Stomach (tissue), 8 donors: ENCODE measurements at regions not wholly inside any gene's neighbourhood (a gene's known extent, or its start where the extent isn't known, plus 50 kb on each side); places are given as distances from the start of the nearest gene placed in this dataset.
A peak's percentile ranks its signal among the peaks of the same experiment; 100 is the strongest.

ENCODE experiments used
- DNase-seq, 2 donors: peaks; one replicate each; pipeline versions ENCODE4 v3.0.0 to v3.0.0-alpha.2; 2013 to 2019
- H3K27ac ChIP-seq, 5 donors: fragments of 200-600 bp in 4 of 5; sonication (generic) in 4 of 5; one replicate each; pipeline ENCODE4 v1.5.1; 2013 to 2019; ENCODE audit warnings: mild to moderate bottlenecking in 1 of 5, moderate library complexity in 1 of 5
- H3K27me3 ChIP-seq, 3 donors: fragments of 200-600 bp; sonication (generic); one replicate each; pipeline ENCODE4 v1.5.1; 2017 to 2019; ENCODE audit warnings: mixed run types in 1 of 3
- H3K36me3 ChIP-seq, 4 donors: fragments of 200-600 bp; sonication (generic); 1 replicate in 3 of 4; 2 replicates in 1 of 4; pipeline ENCODE4 v1.5.1; 2016 to 2019
- H3K4me1 ChIP-seq, 4 donors: fragments of 200-600 bp; sonication (generic); one replicate each; pipeline ENCODE4 v1.5.1; 2016 to 2019
- H3K4me3 ChIP-seq, 4 donors: fragments of 200-600 bp; sonication (generic) in 3 of 4; one replicate each; pipeline ENCODE4 v1.5.1; 2016 to 2019; ENCODE audit warnings: mild to moderate bottlenecking in 1 of 4
- H3K9me3 ChIP-seq, 4 donors: fragments of 200-600 bp; sonication (generic); one replicate each; pipeline ENCODE4 v1.5.1; 2016 to 2019
- CTCF ChIP-seq, 7 experiments: fragments of 450-650 bp in 4 of 7; fragments of 200-600 bp in 3 of 7; sonication (generic) in 3 of 7; IDR thresholded peaks; one replicate each; pipeline ENCODE4 v1.5.1; 2016 to 2019; ENCODE audit warnings: antibody characterized with exemption in 7 of 7, control low read depth in 2 of 7, mild to moderate bottlenecking in 1 of 7
- EP300 ChIP-seq: sonication (generic); formaldehyde crosslinking; IDR thresholded peaks from one replicate; pipeline ENCODE4 v1.6.1; 2017; ENCODE audit warnings: antibody characterized with exemption
- POLR2A ChIP-seq, 4 donors: fragments of 450-650 bp; IDR thresholded peaks; one replicate each; pipeline ENCODE4 v1.6.1; 2016; ENCODE audit warnings: antibody characterized with exemption in 4 of 4, control low read depth in 2 of 4, mild to moderate bottlenecking in 1 of 4, moderate library complexity in 1 of 4
- POLR2AphosphoS5 ChIP-seq, 3 donors: sonication (generic); formaldehyde crosslinking; IDR thresholded peaks; one replicate each; pipeline ENCODE4 v1.6.1; 2016; ENCODE audit warnings: antibody characterized with exemption in 3 of 3
- WGBS, 5 donors: extraction: QIAGEN DNeasy Blood & Tissue Kit in 3 of 5; methylation state at CpG; one replicate each; pipeline versions ENCODE4 v1.1.5 to v1.1.7; 2013 to 2018; 5-methylcytosine and 5-hydroxymethylcytosine counted together
- intact Hi-C: fragments of 100-400 bp; cut with DNase I; formaldehyde crosslinking; loops from one replicate; pipeline ENCODE4 v1.15.1; 2023; ENCODE audit warnings: low total_unique reads
- donor health status: healthy with polysubstance abuse.
- donor health status: Bipolar disorder and iron deficiency.
- donor health status: healthy.

- no peaks in the 10 kb centered on the region for H3K36me3 ChIP-seq
- no peak for DNase-seq
- intact Hi-C loops: loop anchor here (10.0 kb wide), 1 partner anchor 104 kb away; no protein-coding TSS in a partner anchor
- H3K27me3 ChIP-seq: no peaks in the 10 kb centered on the region
- 37 to 55% (median 47%) methylated on average over 2 of the region's 2 CpGs for WGBS, 5 donors
- H3K27ac ChIP-seq: no peak overlapping the region
- peaks cover 0 to 22% (median 3%) of the 10 kb centered on the region in 4 donors for H3K4me1 ChIP-seq
- H3K9me3 ChIP-seq: no peaks in the 10 kb centered on the region
- TF ChIP-seq CTCF (IDR thresholded peaks at IDR 0.05) (no peak), EP300 (no peak), POLR2A (IDR thresholded peaks at IDR 0.05) (no peak), POLR2AphosphoS5 (IDR thresholded peaks at IDR 0.05) (no peak)
- H3K4me3 ChIP-seq: no peak overlapping the region
These were observed 88.6 kb upstream of the CPSF6 start for GRCh38 chr12:69150796-69151127.

- no peaks in the 10 kb centered on the region for H3K36me3 ChIP-seq
- H3K4me1 ChIP-seq: peaks cover 0 to 22% (median 3%) of the 10 kb centered on the region in 4 donors
- H3K4me3 ChIP-seq: no peak overlapping the region
- no peaks in the 10 kb centered on the region for H3K27me3 ChIP-seq
- peak in 1 of 2 donors; percentile 47 for DNase-seq
- no peak overlapping the region for H3K27ac ChIP-seq
- no peak for TF ChIP-seq POLR2A (IDR thresholded peaks at IDR 0.05)
- TF ChIP-seq POLR2AphosphoS5 (IDR thresholded peaks at IDR 0.05): no peak
- no peak for TF ChIP-seq CTCF (IDR thresholded peaks at IDR 0.05)
- no peak for TF ChIP-seq EP300
- intact Hi-C loops: loop anchor here (10.0 kb wide), 1 partner anchor 103 kb away; no protein-coding TSS in a partner anchor
- H3K9me3 ChIP-seq: no peaks in the 10 kb centered on the region
- 32 to 43% (median 39%) methylated on average over 7 of the region's 7 CpGs for WGBS, 5 donors
These were observed 88.1 kb upstream of the CPSF6 start for GRCh38 chr12:69151254-69151764.

- H3K27ac ChIP-seq: no peak overlapping the region
- DNase-seq: peak; percentile 80 to 86
- no peaks in the 10 kb centered on the region for H3K9me3 ChIP-seq
- intact Hi-C loops: loop anchor here (10.0 kb wide), 1 partner anchor 100 kb away; no protein-coding TSS in a partner anchor
- peaks cover 0 to 30% (median 6%) of the 10 kb centered on the region in 4 donors for H3K4me1 ChIP-seq
- H3K36me3 ChIP-seq: no peaks in the 10 kb centered on the region
- WGBS, 5 donors: 3 to 8% (median 7%) methylated on average over 7 of the region's 7 CpGs
- H3K27me3 ChIP-seq: no peaks in the 10 kb centered on the region
- no peak overlapping the region for H3K4me3 ChIP-seq
- TF ChIP-seq POLR2A (IDR thresholded peaks at IDR 0.05) (no peak), EP300 (no peak), CTCF (IDR thresholded peaks at IDR 0.05) (peak in 5 of 7 experiments; percentile 65 to 91 (median 89)), POLR2AphosphoS5 (IDR thresholded peaks at IDR 0.05) (peak in 1 of 3 donors; percentile 27)
These were observed 84.6 kb upstream of the CPSF6 start for GRCh38 chr12:69154585-69155363.

- intact Hi-C loops: loop anchor here (10.0 kb wide), 1 partner anchor 98 kb away; no protein-coding TSS in a partner anchor
- no peak for TF ChIP-seq EP300
- peak in 5 of 7 experiments; percentile 73 to 88 (median 76) for TF ChIP-seq CTCF (IDR thresholded peaks at IDR 0.05)
- no peak for TF ChIP-seq POLR2A (IDR thresholded peaks at IDR 0.05)
- TF ChIP-seq POLR2AphosphoS5 (IDR thresholded peaks at IDR 0.05): peak in 1 of 3 donors; percentile 60
- no peaks in the 10 kb centered on the region for H3K27me3 ChIP-seq
- H3K9me3 ChIP-seq: no peaks in the 10 kb centered on the region
- no peak overlapping the region for H3K4me3 ChIP-seq
- H3K36me3 ChIP-seq: no peaks in the 10 kb centered on the region
- DNase-seq: peak; percentile 90 to 94
- H3K4me1 ChIP-seq: peaks cover 0 to 18% (median 6%) of the 10 kb centered on the region in 4 donors
- 15 to 20% (median 18%) methylated on average over 12 to 13 of the region's 13 CpGs for WGBS, 5 donors
- H3K27ac ChIP-seq: no peak overlapping the region
These were observed 82.2 kb upstream of the CPSF6 start for GRCh38 chr12:69157023-69157655.
